ENCODE measurements at regions not wholly inside any gene's neighbourhood (a gene's known extent, or its start where the extent isn't known, plus 50 kb on each side); places are given as distances from the start of the nearest gene placed in this dataset.

GRCh38 chr2:156054983-156055382 lies 277.5 kb downstream of the NR4A2 start:
- no peaks in the 10 kb centered on the region for H3K4me1 Mint-ChIP-seq (ENCODE audit: low read depth)
- no peaks in the 10 kb centered on the region for H3K36me3 Mint-ChIP-seq (ENCODE audit: insufficient read depth in 2 of 2)
- no peaks in the 10 kb centered on the region for H3K9me3 Mint-ChIP-seq
- H3K27ac Mint-ChIP-seq: no peak overlapping the region
- no peak for DNase-seq
- no peak overlapping the region for H3K4me3 Mint-ChIP-seq
- no peaks in the 10 kb centered on the region for H3K27me3 Mint-ChIP-seq (ENCODE audit: low read depth)
- no peak for ATAC-seq (replicated peaks in 1 of 2)

GRCh38 chr2:156046900-156047299 lies 285.6 kb downstream of the NR4A2 start:
- Mint-ChIP-seq H3K27me3 (ENCODE audit: low read depth) (no peaks in the 10 kb centered on the region), H3K4me1 (ENCODE audit: low read depth) (no peaks in the 10 kb centered on the region), H3K36me3 (ENCODE audit: insufficient read depth in 2 of 2) (no peaks in the 10 kb centered on the region), H3K4me3 (no peak overlapping the region), H3K27ac (no peak overlapping the region), H3K9me3 (peaks cover 0 to 2% of the 10 kb centered on the region in 2 donors)
- ATAC-seq (replicated peaks in 1 of 2) (no peak), DNase-seq (no peak)

- Mint-ChIP-seq H3K4me3 (no peak overlapping the region), H3K36me3 (ENCODE audit: insufficient read depth in 2 of 2) (no peaks in the 10 kb centered on the region), H3K27me3 (ENCODE audit: low read depth) (no peaks in the 10 kb centered on the region), H3K4me1 (ENCODE audit: low read depth) (no peaks in the 10 kb centered on the region), H3K27ac (no peak overlapping the region), H3K9me3 (no peaks in the 10 kb centered on the region)
- ATAC-seq (replicated peaks in 1 of 2) (no peak), DNase-seq (no peak)
Observed at GRCh38 chr2:156042895-156043294, 289.6 kb downstream of the NR4A2 start.

GRCh38 chr2:156038021-156038420 lies 294.5 kb downstream of the NR4A2 start:
- no peak overlapping the region for H3K4me3 Mint-ChIP-seq
- H3K36me3 Mint-ChIP-seq (ENCODE audit: insufficient read depth in 2 of 2): no peaks in the 10 kb centered on the region
- DNase-seq: no peak
- no peak for ATAC-seq (replicated peaks in 1 of 2)
- H3K27me3 Mint-ChIP-seq (ENCODE audit: low read depth): no peaks in the 10 kb centered on the region
- H3K9me3 Mint-ChIP-seq: no peaks in the 10 kb centered on the region
- no peak overlapping the region for H3K27ac Mint-ChIP-seq
- no peaks in the 10 kb centered on the region for H3K4me1 Mint-ChIP-seq (ENCODE audit: low read depth)

GRCh38 chr2:156037482-156037881 lies 295.0 kb downstream of the NR4A2 start:
- DNase-seq: no peak
- Mint-ChIP-seq H3K27me3 (ENCODE audit: low read depth) (no peaks in the 10 kb centered on the region), H3K27ac (no peak overlapping the region), H3K4me1 (ENCODE audit: low read depth) (no peaks in the 10 kb centered on the region), H3K9me3 (no peaks in the 10 kb centered on the region), H3K4me3 (no peak overlapping the region), H3K36me3 (ENCODE audit: insufficient read depth in 2 of 2) (no peaks in the 10 kb centered on the region)
- ATAC-seq (replicated peaks in 1 of 2): no peak

DNA sequence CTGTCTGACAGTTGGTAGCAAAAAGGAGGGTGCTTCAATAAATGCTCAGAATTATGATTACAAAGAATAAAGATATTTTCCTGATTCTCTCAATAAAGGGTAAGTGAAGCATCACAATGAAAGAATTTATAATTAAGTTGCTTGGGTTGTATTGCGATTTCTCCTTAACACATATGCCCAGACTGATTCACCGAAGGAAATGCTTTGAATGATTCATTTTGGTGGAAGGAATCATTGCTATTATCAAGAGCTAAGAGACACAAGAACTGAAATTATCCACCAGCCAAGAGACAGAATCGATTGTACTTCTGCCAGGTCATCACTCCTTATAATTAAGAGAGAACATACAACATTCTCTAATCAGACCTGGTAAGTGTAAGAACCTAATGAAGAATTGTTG lies 301.4 kb downstream of the NR4A2 start:
- Mint-ChIP-seq H3K27me3 (ENCODE audit: low read depth) (no peaks in the 10 kb centered on the region), H3K27ac (no peak overlapping the region), H3K4me1 (ENCODE audit: low read depth) (no peaks in the 10 kb centered on the region), H3K9me3 (peaks cover 0 to 1% of the 10 kb centered on the region in 2 donors), H3K36me3 (ENCODE audit: insufficient read depth in 2 of 2) (no peaks in the 10 kb centered on the region), H3K4me3 (no peak overlapping the region)
- ATAC-seq (replicated peaks in 1 of 2) (no peak), DNase-seq (no peak)

GRCh38 chr2:156023229-156023869 lies 309.2 kb downstream of the NR4A2 start:
- Mint-ChIP-seq H3K9me3 (peaks cover 0 to 1% of the 10 kb centered on the region in 2 donors), H3K27ac (no peak overlapping the region), H3K4me3 (no peak overlapping the region), H3K4me1 (ENCODE audit: low read depth) (no peaks in the 10 kb centered on the region), H3K27me3 (ENCODE audit: low read depth) (no peaks in the 10 kb centered on the region), H3K36me3 (ENCODE audit: insufficient read depth in 2 of 2) (no peaks in the 10 kb centered on the region)
- no peak for ATAC-seq (replicated peaks in 1 of 2)
- DNase-seq: no peak

- H3K4me1 Mint-ChIP-seq (ENCODE audit: low read depth): no peaks in the 10 kb centered on the region
Observed at GRCh38 chr2:156021146-156022040, 311.1 kb downstream of the NR4A2 start.

DNA sequence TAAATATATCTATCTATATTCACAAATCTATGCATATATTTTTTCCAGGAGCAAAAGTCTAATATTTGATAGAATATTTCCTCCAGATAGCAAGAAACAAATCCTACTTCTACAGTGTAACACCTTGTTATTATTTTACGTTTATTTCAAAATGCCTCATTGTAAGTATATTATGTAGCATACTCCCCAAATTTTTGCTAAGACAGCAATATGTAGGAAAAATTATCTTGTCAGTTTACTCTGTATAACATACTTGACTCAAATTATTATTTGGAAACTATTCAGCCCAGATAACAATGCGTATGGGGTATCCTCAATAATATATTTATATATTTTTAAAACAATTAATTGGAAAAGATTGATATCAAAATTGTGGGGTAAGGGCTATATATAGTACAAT lies 313.2 kb downstream of the NR4A2 start:
- ATAC-seq (replicated peaks in 1 of 2): no peak
- no peaks in the 10 kb centered on the region for H3K27me3 Mint-ChIP-seq (ENCODE audit: low read depth)
- DNase-seq: no peak
- H3K4me3 Mint-ChIP-seq: no peak overlapping the region
- no peaks in the 10 kb centered on the region for H3K9me3 Mint-ChIP-seq
- H3K27ac Mint-ChIP-seq: no peak overlapping the region
- no peaks in the 10 kb centered on the region for H3K4me1 Mint-ChIP-seq (ENCODE audit: low read depth)
- no peaks in the 10 kb centered on the region for H3K36me3 Mint-ChIP-seq (ENCODE audit: insufficient read depth in 2 of 2)

More at GRCh38 chr2:156021146-156022040, 311.1 kb downstream of the NR4A2 start:
- H3K36me3 Mint-ChIP-seq (ENCODE audit: insufficient read depth in 2 of 2): no peaks in the 10 kb centered on the region
- no peak overlapping the region for H3K27ac Mint-ChIP-seq
- no peaks in the 10 kb centered on the region for H3K9me3 Mint-ChIP-seq
- no peak for ATAC-seq (replicated peaks in 1 of 2)
- DNase-seq: no peak
- H3K27me3 Mint-ChIP-seq (ENCODE audit: low read depth): no peaks in the 10 kb centered on the region
- H3K4me3 Mint-ChIP-seq: no peak overlapping the region

DNA sequence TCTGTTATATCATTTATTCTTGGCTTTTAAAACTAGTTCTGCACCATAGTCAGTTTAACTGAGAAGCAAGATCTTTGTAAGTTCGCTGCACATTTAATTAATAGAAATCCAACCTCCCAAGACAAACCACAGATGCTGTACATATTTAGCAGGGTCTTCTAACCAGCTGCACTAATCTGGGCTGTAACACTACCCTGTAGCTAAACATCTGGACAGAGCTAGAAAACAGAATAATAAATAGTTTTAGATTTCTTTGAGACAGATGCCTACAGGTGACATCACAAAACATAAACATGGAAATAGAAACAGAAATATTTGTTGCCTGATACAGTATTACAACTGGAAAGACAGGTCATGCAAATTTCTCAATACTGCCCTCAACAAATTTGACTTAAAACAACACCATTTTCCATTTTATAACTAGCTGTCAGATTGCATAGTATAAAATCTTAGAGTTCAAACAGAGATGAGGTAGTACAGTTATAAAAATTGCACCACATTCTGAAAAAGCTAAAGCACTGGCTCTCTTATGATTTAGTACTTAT lies 315.1 kb downstream of the NR4A2 start:
- H3K27me3 Mint-ChIP-seq (ENCODE audit: low read depth): no peaks in the 10 kb centered on the region
- H3K27ac Mint-ChIP-seq: no peak overlapping the region
- DNase-seq: no peak
- no peak overlapping the region for H3K4me3 Mint-ChIP-seq
- ATAC-seq (replicated peaks in 1 of 2): no peak
- H3K9me3 Mint-ChIP-seq: no peaks in the 10 kb centered on the region
- no peaks in the 10 kb centered on the region for H3K4me1 Mint-ChIP-seq (ENCODE audit: low read depth)
- H3K36me3 Mint-ChIP-seq (ENCODE audit: insufficient read depth in 2 of 2): no peaks in the 10 kb centered on the region

GRCh38 chr2:156009293-156009692 lies 323.2 kb downstream of the NR4A2 start:
- Mint-ChIP-seq H3K27ac (no peak overlapping the region), H3K9me3 (peaks cover 0 to 3% of the 10 kb centered on the region in 2 donors), H3K4me1 (ENCODE audit: low read depth) (no peaks in the 10 kb centered on the region), H3K36me3 (ENCODE audit: insufficient read depth in 2 of 2) (no peaks in the 10 kb centered on the region), H3K4me3 (no peak overlapping the region), H3K27me3 (ENCODE audit: low read depth) (no peaks in the 10 kb centered on the region)
- no peak for ATAC-seq (replicated peaks in 1 of 2)
- no peak for DNase-seq

GRCh38 chr2:156006721-156007618 lies 325.6 kb downstream of the NR4A2 start:
- Mint-ChIP-seq H3K27ac (no peak overlapping the region), H3K4me1 (ENCODE audit: low read depth) (no peaks in the 10 kb centered on the region), H3K9me3 (peaks cover 0 to 3% of the 10 kb centered on the region in 2 donors), H3K27me3 (ENCODE audit: low read depth) (no peaks in the 10 kb centered on the region), H3K36me3 (ENCODE audit: insufficient read depth in 2 of 2) (no peaks in the 10 kb centered on the region), H3K4me3 (no peak overlapping the region)
- no peak for ATAC-seq (replicated peaks in 1 of 2)
- no peak for DNase-seq

Measured in activated T-cell treated with anti-CD3 and anti-CD28 coated beads, Interleukin-2, amount 50 U/mL, for 72 hours (primary cell).